Muscle layer of colon (tissue), 2 donors: ENCODE measurements at regions not wholly inside any gene's neighbourhood (a gene's known extent, or its start where the extent isn't known, plus 50 kb on each side); places are given as distances from the start of the nearest gene placed in this dataset.

Experiments used
- H3K27ac ChIP-seq: one replicate; pipeline ENCODE4 v1.7.0; 2013; ENCODE audit warnings: low read depth, mild to moderate bottlenecking, low read length, moderate library complexity
- H3K27me3 ChIP-seq, 2 donors: one replicate each; pipeline ENCODE4 v1.7.0; 2013; ENCODE audit warnings: low read length in 2 of 2, mild to moderate bottlenecking in 2 of 2; ENCODE audit not compliant: insufficient read depth in 2 of 2, control insufficient read depth in 1 of 2
- H3K36me3 ChIP-seq: one replicate; pipeline ENCODE4 v1.7.0; 2013; ENCODE audit warnings: mild to moderate bottlenecking, low read length; ENCODE audit not compliant: insufficient read depth
- H3K4me1 ChIP-seq: one replicate; pipeline ENCODE4 v1.7.0; 2013; ENCODE audit warnings: mild to moderate bottlenecking, low read length; ENCODE audit not compliant: insufficient read depth
- H3K4me3 ChIP-seq, 2 donors: one replicate each; pipeline ENCODE4 v1.7.0; 2013; ENCODE audit warnings: low read length in 2 of 2, low read depth in 1 of 2, mild to moderate bottlenecking in 1 of 2, moderate library complexity in 1 of 2
- H3K9ac ChIP-seq: one replicate; pipeline ENCODE4 v1.7.0; 2013; ENCODE audit warnings: low read length
- H3K9me3 ChIP-seq: one replicate; pipeline ENCODE4 v1.7.0; 2013; ENCODE audit warnings: mild to moderate bottlenecking, low read length
- donor health status: abdominal sarcoma.
- donor health status: Adenocarcinoma of cecum.

DNA sequence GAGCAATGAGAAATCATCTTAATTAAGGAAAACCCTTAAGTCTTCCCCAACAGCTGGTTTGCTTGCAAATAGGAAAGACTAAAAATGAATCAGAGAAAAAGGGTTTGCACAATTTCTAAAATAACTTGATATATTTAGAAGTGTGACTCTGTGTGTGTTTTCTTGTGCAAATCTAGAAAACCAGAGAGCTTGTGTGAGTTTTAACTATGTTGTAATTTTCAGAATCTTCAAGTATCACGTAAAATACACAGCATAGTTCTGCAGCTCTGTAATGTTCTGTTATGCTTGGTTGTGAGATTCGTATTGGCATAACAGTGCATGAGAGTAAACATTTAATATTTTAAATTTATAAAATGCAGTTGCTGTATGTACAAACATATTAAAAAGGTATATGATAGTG, 74.7 kb upstream of the GAP43 start:
- no peaks in the 10 kb centered on the region for H3K27me3 ChIP-seq
- H3K4me1 ChIP-seq = no peaks in the 10 kb centered on the region
- H3K4me3 ChIP-seq = no peak overlapping the region
- H3K9ac ChIP-seq = no peak overlapping the region
- H3K27ac ChIP-seq = no peak overlapping the region
- no peaks in the 10 kb centered on the region for H3K9me3 ChIP-seq
- H3K36me3 ChIP-seq = no peaks in the 10 kb centered on the region

DNA sequence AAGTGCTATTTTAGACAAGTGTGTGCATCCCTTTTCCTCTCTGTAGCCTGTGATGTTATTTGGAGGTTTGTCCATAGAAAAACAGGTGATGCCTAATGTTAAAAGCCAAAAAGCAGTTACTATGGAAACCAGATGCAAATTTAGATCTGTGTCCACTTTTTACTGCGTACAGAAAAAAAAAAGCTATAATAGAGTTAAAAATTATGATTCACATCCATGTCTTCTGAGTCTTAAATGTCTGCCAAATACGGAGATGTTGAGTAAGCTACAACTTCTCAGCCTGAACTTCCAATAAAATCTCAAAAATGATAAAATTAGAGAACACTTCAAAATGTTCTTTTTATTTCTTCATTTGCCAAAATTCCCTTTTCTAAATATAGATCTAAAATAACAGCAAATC, 74.2 kb upstream of the GAP43 start:
- no peak overlapping the region for H3K9ac ChIP-seq
- no peak overlapping the region for H3K27ac ChIP-seq
- H3K36me3 ChIP-seq = no peaks in the 10 kb centered on the region
- H3K9me3 ChIP-seq = no peaks in the 10 kb centered on the region
- no peaks in the 10 kb centered on the region for H3K27me3 ChIP-seq
- no peak overlapping the region for H3K4me3 ChIP-seq
- H3K4me1 ChIP-seq = no peaks in the 10 kb centered on the region

DNA sequence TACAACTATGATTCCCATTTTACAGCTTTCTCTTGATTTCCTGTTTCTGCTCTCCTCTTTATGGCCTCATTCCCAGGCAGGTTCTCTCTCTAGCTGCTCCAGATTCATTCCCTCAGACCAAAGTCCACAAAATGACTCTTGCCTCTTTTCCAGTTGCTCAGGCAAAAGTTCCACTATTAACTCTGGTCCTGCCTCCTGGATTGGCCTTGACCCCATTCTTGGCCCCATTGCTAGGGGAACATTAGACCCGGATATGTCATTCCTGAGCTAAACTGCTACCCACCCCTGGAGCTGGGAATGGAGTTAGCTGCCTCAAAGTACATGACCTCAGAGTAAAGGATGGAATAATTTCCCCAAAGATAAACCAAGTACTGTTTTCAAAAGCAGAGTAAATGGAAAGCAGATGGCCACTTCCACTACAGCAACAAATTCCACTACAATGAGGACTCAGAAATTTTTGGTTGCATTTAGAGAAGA, 73.0 kb upstream of the GAP43 start:
- no peaks in the 10 kb centered on the region for H3K4me1 ChIP-seq
- H3K27me3 ChIP-seq = no peaks in the 10 kb centered on the region
- H3K4me3 ChIP-seq = no peak overlapping the region
- no peaks in the 10 kb centered on the region for H3K36me3 ChIP-seq
- H3K9me3 ChIP-seq = no peaks in the 10 kb centered on the region
- H3K9ac ChIP-seq = no peak overlapping the region
- H3K27ac ChIP-seq = no peak overlapping the region

DNA sequence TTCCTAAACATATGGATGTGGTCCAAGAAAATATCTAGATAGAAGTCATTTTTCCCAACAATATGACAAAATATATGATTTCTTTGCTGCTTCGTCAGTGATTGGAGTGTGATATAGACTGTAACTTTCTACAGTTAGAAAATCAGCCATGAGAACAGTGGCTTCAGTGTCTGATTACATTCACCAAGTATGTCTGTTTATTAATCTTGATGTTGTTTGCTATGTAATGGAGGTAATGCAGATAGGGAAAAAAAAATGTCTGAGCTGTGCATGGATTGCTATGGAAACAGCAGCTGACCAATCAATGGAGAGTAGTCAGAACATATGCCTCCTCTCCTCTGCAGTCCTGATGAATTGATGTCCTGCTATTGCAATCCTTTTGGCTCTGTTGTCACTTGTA, 72.3 kb upstream of the GAP43 start:
- Histone ChIP-seq H3K4me3 (no peak overlapping the region), H3K9me3 (no peaks in the 10 kb centered on the region), H3K9ac (no peak overlapping the region), H3K27me3 (no peaks in the 10 kb centered on the region), H3K36me3 (no peaks in the 10 kb centered on the region), H3K27ac (no peak overlapping the region), H3K4me1 (no peaks in the 10 kb centered on the region)

DNA sequence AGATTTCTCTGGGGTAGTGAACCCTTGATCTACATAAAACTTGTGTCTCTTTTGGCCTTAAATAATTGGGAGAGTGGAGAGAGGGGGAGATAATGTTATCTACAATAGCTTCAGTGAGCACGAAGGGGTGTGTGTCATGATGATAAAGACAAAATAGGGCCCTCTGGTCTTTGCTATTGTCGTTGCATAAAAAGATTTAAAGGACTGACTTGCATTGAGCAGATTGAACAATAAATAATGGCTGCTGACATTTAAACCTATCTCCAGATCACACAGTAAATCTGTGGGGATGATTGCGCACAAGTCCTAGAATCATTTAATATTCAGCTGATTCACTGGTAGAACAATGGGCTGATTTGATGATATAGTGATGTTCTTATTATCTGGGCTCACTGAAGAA, 71.3 kb upstream of the GAP43 start:
- H3K36me3 ChIP-seq = no peaks in the 10 kb centered on the region
- no peak overlapping the region for H3K4me3 ChIP-seq
- H3K9ac ChIP-seq = no peak overlapping the region
- H3K4me1 ChIP-seq = no peaks in the 10 kb centered on the region
- H3K27ac ChIP-seq = no peak overlapping the region
- no peaks in the 10 kb centered on the region for H3K9me3 ChIP-seq
- H3K27me3 ChIP-seq = no peaks in the 10 kb centered on the region

DNA sequence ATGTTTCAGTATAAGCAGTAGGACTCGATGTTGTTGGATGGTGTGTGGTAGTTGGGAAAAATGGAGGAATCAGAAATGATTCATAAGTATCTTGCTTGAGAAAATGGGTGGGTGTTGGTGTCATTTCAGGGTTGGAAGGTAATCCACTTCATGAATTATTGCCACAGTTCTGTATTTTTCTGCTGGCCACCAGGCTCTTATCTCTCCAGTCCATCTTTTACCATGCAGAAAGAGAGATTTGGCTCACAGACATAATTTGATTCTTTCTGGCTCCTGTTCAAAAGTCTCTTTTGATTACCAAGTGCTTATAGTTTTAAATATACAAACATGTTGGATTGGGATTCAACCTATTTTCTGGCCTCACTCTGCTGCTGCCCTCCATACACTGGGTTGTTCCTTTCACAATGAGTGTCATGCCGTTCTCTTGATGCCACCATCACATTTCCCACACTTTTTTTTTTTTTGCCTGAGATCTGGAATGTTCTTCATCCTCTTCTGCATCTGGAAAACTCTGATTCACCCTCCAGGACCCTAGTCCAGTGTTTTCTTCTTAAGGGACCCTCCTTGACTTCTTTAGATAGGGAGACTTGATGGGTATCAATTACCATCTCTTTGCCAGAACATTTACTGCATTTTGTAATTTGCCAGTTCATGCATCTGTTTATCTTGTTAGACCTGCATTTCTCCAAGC, 69.4 kb upstream of the GAP43 start:
- no peak overlapping the region for H3K4me3 ChIP-seq
- H3K27me3 ChIP-seq = no peaks in the 10 kb centered on the region
- H3K4me1 ChIP-seq = no peaks in the 10 kb centered on the region
- H3K9me3 ChIP-seq = no peaks in the 10 kb centered on the region
- H3K36me3 ChIP-seq = no peaks in the 10 kb centered on the region
- no peak overlapping the region for H3K27ac ChIP-seq
- H3K9ac ChIP-seq = no peak overlapping the region

DNA sequence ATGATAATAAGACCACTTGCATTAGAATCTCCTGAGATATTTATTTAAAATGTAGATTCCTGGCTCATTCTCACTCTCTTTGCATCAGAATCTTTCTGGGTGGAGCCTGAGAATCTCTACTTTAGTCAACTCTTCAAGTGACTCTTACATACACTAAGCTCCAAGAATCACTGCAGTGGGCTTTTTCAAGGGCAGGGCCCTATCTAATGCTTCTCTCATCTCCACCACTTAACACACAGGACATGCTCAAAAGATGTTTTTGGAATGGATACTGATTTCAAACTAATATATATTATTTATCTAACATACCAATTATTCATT, 68.9 kb upstream of the GAP43 start:
- Histone ChIP-seq H3K4me3 (no peak overlapping the region), H3K36me3 (no peaks in the 10 kb centered on the region), H3K27ac (no peak overlapping the region), H3K27me3 (no peaks in the 10 kb centered on the region), H3K9ac (no peak overlapping the region), H3K9me3 (no peaks in the 10 kb centered on the region), H3K4me1 (no peaks in the 10 kb centered on the region)

DNA sequence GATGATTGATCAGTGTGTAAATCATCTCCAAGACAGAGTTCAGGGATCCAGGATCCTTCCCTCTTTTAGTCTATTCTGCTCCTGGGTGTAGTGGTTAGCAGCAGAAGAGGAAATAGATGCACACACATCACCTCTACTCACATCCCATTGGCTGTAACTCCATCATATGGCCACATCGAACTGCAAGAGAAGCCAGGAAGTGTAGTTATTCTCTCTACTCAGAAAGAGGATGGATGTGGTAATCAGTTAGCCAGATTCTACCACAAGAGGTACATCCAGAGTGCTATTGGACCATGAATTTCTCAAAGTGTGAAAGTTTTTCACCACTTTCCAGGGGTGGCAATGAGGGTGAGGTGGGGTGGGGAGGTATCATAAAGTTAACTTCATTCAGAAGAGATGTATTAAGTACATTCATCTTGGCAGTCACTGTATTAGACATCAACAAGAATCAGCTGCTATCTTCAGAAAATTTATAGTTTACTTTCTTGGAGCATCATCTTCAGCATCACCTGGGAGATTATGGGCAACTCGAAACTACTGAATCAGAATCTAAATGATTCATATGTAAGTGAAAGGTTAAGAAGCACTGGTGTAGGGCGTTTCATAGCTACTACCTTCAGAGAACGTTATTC, 60.6 kb upstream of the GAP43 start:
- Histone ChIP-seq H3K9me3 (no peaks in the 10 kb centered on the region), H3K4me3 (no peak overlapping the region), H3K9ac (no peak overlapping the region), H3K27me3 (no peaks in the 10 kb centered on the region), H3K4me1 (no peaks in the 10 kb centered on the region), H3K27ac (no peak overlapping the region), H3K36me3 (no peaks in the 10 kb centered on the region)

DNA sequence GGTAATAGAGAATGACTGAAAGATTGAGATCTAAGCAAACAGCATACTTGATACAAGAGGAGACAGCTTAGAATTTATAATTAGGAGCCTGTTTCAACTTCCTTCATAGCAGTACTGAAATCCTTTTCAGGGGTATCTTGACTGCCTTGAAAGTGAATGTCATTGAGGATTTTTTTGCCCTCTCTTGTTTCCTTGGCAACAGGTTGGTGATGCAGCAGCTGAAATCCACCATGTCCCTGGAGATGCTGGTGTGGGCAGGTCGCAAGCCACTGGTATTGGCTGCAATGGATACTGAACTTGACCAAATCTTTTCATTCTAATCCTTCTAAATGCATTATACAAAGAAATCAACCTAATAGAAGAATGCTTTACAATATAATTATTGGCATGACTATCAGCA, 59.3 kb upstream of the GAP43 start:
- Histone ChIP-seq H3K4me3 (no peak overlapping the region), H3K27ac (no peak overlapping the region), H3K36me3 (no peaks in the 10 kb centered on the region), H3K9ac (no peak overlapping the region), H3K9me3 (no peaks in the 10 kb centered on the region), H3K27me3 (no peaks in the 10 kb centered on the region), H3K4me1 (no peaks in the 10 kb centered on the region)

DNA sequence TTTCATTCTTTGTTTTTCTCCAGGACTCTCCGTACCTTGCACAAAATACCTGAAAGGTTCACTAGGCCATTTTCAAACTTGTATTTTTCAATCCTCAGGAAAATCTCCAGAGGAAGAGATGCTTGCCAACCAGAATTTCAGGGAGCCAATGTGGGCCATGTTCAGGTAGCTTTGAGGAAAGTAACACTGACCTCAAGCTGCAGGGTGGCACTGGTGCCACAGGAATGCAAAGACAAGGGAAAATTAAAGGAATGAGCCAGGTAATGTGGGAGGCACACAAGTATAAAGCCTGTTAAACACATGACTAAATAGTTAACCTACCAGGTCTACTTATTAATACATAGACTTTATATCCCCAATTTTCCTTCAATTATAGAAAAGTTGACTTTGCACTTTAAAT, 51.9 kb upstream of the GAP43 start:
- H3K4me3 ChIP-seq = no peak overlapping the region
- H3K27me3 ChIP-seq = no peaks in the 10 kb centered on the region
- H3K9me3 ChIP-seq = no peaks in the 10 kb centered on the region
- H3K36me3 ChIP-seq = no peaks in the 10 kb centered on the region
- no peak overlapping the region for H3K27ac ChIP-seq
- no peak overlapping the region for H3K9ac ChIP-seq
- H3K4me1 ChIP-seq = no peaks in the 10 kb centered on the region
